DOHH2 (cell line): ENCODE measurements at regions not wholly inside any gene's neighbourhood (a gene's known extent, or its start where the extent isn't known, plus 50 kb on each side); places are given as distances from the start of the nearest gene placed in this dataset.

ENCODE experiments used
- EZH2phosphoT487 ChIP-seq: fragments of 200-600 bp; sonication (generic); IDR thresholded peaks from 2 replicates; pipeline ENCODE4 v1.6.1; 2017; ENCODE audit warnings: borderline replicate concordance, mild to moderate bottlenecking, antibody characterized with exemption, low read length, moderate library complexity, mixed read lengths
- TF ChIP-seq, protein P1 (sequence below): fragments of 200-600 bp; sonication (generic); IDR thresholded peaks from one replicate; pipeline ENCODE4 v1.5.1; 2014; ENCODE audit warnings: antibody characterized with exemption, mild to moderate bottlenecking, low read depth, low read length; ENCODE audit not compliant: poor library complexity, severe bottlenecking

DNA sequence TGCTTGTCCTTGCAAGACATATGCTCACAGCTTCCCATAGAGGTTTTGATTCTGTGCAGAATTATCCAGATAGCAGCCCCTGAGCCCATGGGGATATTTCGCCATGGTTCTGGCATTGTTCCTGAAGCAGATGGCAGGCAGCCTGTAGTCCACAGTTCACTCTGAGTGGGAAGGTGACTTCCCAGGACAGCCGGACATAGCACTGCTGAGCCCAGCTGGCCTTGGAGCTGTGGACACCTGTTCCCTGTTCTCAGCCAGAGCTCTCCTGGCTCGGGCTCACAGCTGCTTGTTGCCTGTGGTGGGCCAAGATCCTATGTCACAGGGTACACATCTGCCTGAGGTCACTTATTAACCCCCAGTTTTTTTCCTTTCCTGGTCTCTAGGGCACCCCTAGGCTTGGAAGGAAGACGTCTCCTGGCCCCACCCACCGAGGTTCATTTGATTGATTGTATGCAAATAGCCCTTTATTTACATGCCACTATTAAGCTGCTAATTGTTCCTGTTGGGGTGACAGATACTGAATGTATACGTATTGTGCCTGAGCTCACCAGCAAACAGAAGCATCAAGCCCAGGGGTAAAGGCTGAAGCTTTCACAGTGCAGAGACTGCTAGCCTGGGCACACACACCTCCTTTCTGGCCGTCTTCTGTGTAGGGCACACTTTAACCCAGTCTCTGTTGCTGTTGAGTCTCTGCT, 96.6 kb upstream of the DMRT1 start:
- TF ChIP-seq, protein P1, sequence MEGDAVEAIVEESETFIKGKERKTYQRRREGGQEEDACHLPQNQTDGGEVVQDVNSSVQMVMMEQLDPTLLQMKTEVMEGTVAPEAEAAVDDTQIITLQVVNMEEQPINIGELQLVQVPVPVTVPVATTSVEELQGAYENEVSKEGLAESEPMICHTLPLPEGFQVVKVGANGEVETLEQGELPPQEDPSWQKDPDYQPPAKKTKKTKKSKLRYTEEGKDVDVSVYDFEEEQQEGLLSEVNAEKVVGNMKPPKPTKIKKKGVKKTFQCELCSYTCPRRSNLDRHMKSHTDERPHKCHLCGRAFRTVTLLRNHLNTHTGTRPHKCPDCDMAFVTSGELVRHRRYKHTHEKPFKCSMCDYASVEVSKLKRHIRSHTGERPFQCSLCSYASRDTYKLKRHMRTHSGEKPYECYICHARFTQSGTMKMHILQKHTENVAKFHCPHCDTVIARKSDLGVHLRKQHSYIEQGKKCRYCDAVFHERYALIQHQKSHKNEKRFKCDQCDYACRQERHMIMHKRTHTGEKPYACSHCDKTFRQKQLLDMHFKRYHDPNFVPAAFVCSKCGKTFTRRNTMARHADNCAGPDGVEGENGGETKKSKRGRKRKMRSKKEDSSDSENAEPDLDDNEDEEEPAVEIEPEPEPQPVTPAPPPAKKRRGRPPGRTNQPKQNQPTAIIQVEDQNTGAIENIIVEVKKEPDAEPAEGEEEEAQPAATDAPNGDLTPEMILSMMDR = no peak
- no peak for TF ChIP-seq EZH2phosphoT487
